Tibial nerve (tissue), 4 donors: ENCODE measurements at regions not wholly inside any gene's neighbourhood (a gene's known extent, or its start where the extent isn't known, plus 50 kb on each side); places are given as distances from the start of the nearest gene placed in this dataset.

ENCODE experiments used
- DNase-seq, 2 donors: peaks; one replicate each; pipeline ENCODE4 v3.0.0-alpha.2; 2019; ENCODE audit warnings: low spot score in 2 of 2
- H3K27ac ChIP-seq, 4 donors: fragments of 200-600 bp; sonication (generic) in 3 of 4; one replicate each; pipeline ENCODE4 v1.5.1; 2017 to 2019; ENCODE audit warnings: mild to moderate bottlenecking in 1 of 4
- H3K27me3 ChIP-seq, 2 donors: fragments of 200-600 bp; sonication (generic) in 1 of 2; one replicate each; pipeline versions ENCODE4 v1.5.1 to v1.6.0; 2017 to 2019
- H3K36me3 ChIP-seq, 3 donors: fragments of 200-600 bp; sonication (generic); one replicate each; pipeline ENCODE4 v1.5.1; 2018 to 2019
- H3K4me1 ChIP-seq, 4 donors: fragments of 200-600 bp; sonication (generic) in 3 of 4; one replicate each; pipeline ENCODE4 v1.5.1; 2017 to 2019
- H3K4me3 ChIP-seq, 4 donors: fragments of 200-600 bp; sonication (generic) in 3 of 4; one replicate each; pipeline ENCODE4 v1.5.1; 2017 to 2019; ENCODE audit warnings: mild to moderate bottlenecking in 1 of 4, moderate library complexity in 1 of 4
- H3K9me3 ChIP-seq, 4 donors: fragments of 200-600 bp; sonication (generic) in 3 of 4; one replicate each; pipeline ENCODE4 v1.5.1; 2017 to 2019
- CTCF ChIP-seq, 5 experiments: fragments of 200-600 bp in 3 of 5; fragments of 450-650 bp in 2 of 5; sonication (generic) in 3 of 5; IDR thresholded peaks; one replicate each; pipeline ENCODE4 v1.5.1; 2016 to 2019; ENCODE audit warnings: antibody characterized with exemption in 5 of 5, mild to moderate bottlenecking in 3 of 5, moderate library complexity in 2 of 5
- EP300 ChIP-seq, 2 donors: sonication (generic); formaldehyde crosslinking; IDR thresholded peaks; one replicate each; pipeline ENCODE4 v1.6.1; 2017; ENCODE audit warnings: antibody characterized with exemption in 2 of 2, mild to moderate bottlenecking in 1 of 2
- POLR2A ChIP-seq, 2 donors: fragments of 450-650 bp; IDR thresholded peaks; one replicate each; pipeline ENCODE4 v1.6.1; 2017; ENCODE audit warnings: antibody characterized with exemption in 2 of 2, mild to moderate bottlenecking in 2 of 2, moderate library complexity in 2 of 2
- WGBS, 2 donors: methylation state at CpG; one replicate each; pipeline ENCODE4 v1.1.5; 2018; 5-methylcytosine and 5-hydroxymethylcytosine counted together

- TF ChIP-seq EP300 (IDR thresholded peaks at IDR 0.05) = no peak
- no peak for TF ChIP-seq POLR2A (IDR thresholded peaks at IDR 0.05)
- TF ChIP-seq CTCF (IDR thresholded peaks at IDR 0.05) = no peak
- WGBS, 2 donors = 80 to 87% methylated on average over 5 of the region's 5 CpGs
Measured at GRCh38 chr7:10696064-10696463, 277.6 kb upstream of the PHF14 start.

DNA sequence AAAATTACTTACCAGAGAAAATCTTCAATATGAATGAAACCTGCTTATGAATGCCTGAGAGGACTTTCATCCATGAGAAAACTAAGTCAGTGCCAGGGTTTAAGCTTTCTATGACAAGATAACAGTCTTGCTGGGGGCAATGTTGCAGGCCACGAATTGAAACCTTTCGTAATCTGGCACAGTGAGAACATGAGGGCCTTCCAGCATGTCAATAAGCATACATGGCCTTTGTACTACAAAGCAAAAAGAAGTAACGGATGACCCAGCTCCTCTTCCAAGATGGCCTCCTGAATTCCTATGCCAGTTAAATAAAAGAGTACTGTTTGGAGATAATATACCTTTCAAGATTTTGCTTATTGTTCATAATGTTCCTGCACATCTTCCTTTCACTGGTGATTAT lies 270.6 kb upstream of the PHF14 start:
- Histone ChIP-seq H3K27ac (no peak overlapping the region), H3K4me3 (no peak overlapping the region), H3K9me3 (peaks cover 0 to 10% (median 0%) of the 10 kb centered on the region in 4 donors), H3K36me3 (no peaks in the 10 kb centered on the region), H3K27me3 (no peaks in the 10 kb centered on the region), H3K4me1 (no peaks in the 10 kb centered on the region)
- 86 to 89% methylated on average over 3 of the region's 3 CpGs for WGBS, 2 donors
- DNase-seq = no peak
- no peak for TF ChIP-seq CTCF (IDR thresholded peaks at IDR 0.05)
- TF ChIP-seq EP300 (IDR thresholded peaks at IDR 0.05) = no peak
- TF ChIP-seq POLR2A (IDR thresholded peaks at IDR 0.05) = no peak

More at GRCh38 chr7:10696064-10696463, 277.6 kb upstream of the PHF14 start:
- Histone ChIP-seq H3K27me3 (no peaks in the 10 kb centered on the region), H3K9me3 (peaks cover 0 to 19% (median 0%) of the 10 kb centered on the region in 4 donors), H3K36me3 (no peaks in the 10 kb centered on the region), H3K4me3 (no peak overlapping the region), H3K27ac (no peak overlapping the region), H3K4me1 (no peaks in the 10 kb centered on the region)
- no peak for DNase-seq

- Histone ChIP-seq H3K4me1 (no peaks in the 10 kb centered on the region), H3K9me3 (peaks cover 0 to 10% (median 0%) of the 10 kb centered on the region in 4 donors), H3K4me3 (no peak overlapping the region), H3K27ac (no peak overlapping the region), H3K27me3 (no peaks in the 10 kb centered on the region), H3K36me3 (no peaks in the 10 kb centered on the region)
- no peak for TF ChIP-seq EP300 (IDR thresholded peaks at IDR 0.05)
- no peak for TF ChIP-seq CTCF (IDR thresholded peaks at IDR 0.05)
- TF ChIP-seq POLR2A (IDR thresholded peaks at IDR 0.05) = no peak
- 95 to 100% methylated on average over 1 of the region's 1 CpG for WGBS, 2 donors
- no peak for DNase-seq
Measured at GRCh38 chr7:10703981-10704380, 269.7 kb upstream of the PHF14 start.

DNA sequence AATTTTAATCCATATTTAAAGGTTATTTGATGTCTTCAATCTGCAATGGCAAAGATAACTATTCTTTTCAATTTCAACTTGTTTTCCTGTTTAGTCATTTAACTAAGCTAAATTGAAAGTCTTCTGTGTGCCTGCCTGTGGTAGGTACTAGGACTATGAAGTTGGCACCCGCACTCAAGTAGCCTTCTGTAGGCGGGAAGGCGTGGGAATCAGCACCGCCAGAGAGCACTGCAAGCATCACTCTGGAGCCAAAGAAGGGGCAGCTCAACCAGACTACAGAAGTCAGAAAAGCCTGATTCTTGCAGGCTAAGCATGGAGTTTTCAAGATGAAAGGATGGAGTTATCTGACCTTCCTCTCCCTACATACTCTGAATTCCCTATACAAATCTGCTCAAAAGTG lies 269.0 kb upstream of the PHF14 start:
- no peak overlapping the region for H3K4me3 ChIP-seq
- no peaks in the 10 kb centered on the region for H3K4me1 ChIP-seq
- no peaks in the 10 kb centered on the region for H3K27me3 ChIP-seq
- H3K9me3 ChIP-seq = peaks cover 0 to 10% (median 0%) of the 10 kb centered on the region in 4 donors
- H3K36me3 ChIP-seq = no peaks in the 10 kb centered on the region
- DNase-seq = no peak
- 82 to 90% methylated on average over 4 of the region's 4 CpGs for WGBS, 2 donors
- no peak for TF ChIP-seq POLR2A (IDR thresholded peaks at IDR 0.05)
- no peak for TF ChIP-seq EP300 (IDR thresholded peaks at IDR 0.05)
- H3K27ac ChIP-seq = no peak overlapping the region

- Histone ChIP-seq H3K4me1 (no peaks in the 10 kb centered on the region), H3K36me3 (no peaks in the 10 kb centered on the region), H3K27me3 (no peaks in the 10 kb centered on the region), H3K9me3 (no peaks in the 10 kb centered on the region), H3K27ac (no peak overlapping the region), H3K4me3 (no peak overlapping the region)
- WGBS, 2 donors = 65 to 87% methylated on average over 3 of the region's 3 CpGs
- TF ChIP-seq EP300 (IDR thresholded peaks at IDR 0.05) (no peak), POLR2A (IDR thresholded peaks at IDR 0.05) (no peak), CTCF (IDR thresholded peaks at IDR 0.05) (no peak)
- no peak for DNase-seq
Measured at GRCh38 chr7:10706875-10707493, 266.7 kb upstream of the PHF14 start.
